D721Med (cell line): ENCODE measurements at regions not wholly inside any gene's neighbourhood (a gene's known extent, or its start where the extent isn't known, plus 50 kb on each side); places are given as distances from the start of the nearest gene placed in this dataset.
"Not testable (repeated sequence)": the region's sequence is repeated elsewhere in the genome, so short reads cannot be mapped to it uniquely, and the experiment has no call there.

ENCODE experiments used
- DNase-seq: peaks from one replicate; pipeline ENCODE4 v3.0.0; 2011; ENCODE audit warnings: low spot score; ENCODE audit not compliant: insufficient read length
- FAIRE-seq: peaks from 2 replicates; lab custom pipeline; 2011; peaks lifted over from hg19 to GRCh38; lab: Jason Lieb, UNC
- TF ChIP-seq, protein P1 (sequence below): IDR thresholded peaks from 2 replicates; pipeline ENCODE4 v1.5.1; 2012; ENCODE audit warnings: mild to moderate bottlenecking, control low read depth; ENCODE audit not compliant: insufficient read depth; ENCODE audit errors: missing control alignments

GRCh38 chr5:112594095-112594850 lies 143.4 kb upstream of the APC start:
- FAIRE-seq (no peak), DNase-seq (no peak)
- TF ChIP-seq, protein P1, sequence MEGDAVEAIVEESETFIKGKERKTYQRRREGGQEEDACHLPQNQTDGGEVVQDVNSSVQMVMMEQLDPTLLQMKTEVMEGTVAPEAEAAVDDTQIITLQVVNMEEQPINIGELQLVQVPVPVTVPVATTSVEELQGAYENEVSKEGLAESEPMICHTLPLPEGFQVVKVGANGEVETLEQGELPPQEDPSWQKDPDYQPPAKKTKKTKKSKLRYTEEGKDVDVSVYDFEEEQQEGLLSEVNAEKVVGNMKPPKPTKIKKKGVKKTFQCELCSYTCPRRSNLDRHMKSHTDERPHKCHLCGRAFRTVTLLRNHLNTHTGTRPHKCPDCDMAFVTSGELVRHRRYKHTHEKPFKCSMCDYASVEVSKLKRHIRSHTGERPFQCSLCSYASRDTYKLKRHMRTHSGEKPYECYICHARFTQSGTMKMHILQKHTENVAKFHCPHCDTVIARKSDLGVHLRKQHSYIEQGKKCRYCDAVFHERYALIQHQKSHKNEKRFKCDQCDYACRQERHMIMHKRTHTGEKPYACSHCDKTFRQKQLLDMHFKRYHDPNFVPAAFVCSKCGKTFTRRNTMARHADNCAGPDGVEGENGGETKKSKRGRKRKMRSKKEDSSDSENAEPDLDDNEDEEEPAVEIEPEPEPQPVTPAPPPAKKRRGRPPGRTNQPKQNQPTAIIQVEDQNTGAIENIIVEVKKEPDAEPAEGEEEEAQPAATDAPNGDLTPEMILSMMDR, result no peak

- no peak for DNase-seq
- no peak for FAIRE-seq
- TF ChIP-seq, protein P1, result no peak
Observed at GRCh38 chr5:112594941-112595340, 142.7 kb upstream of the APC start.

- FAIRE-seq (no peak), DNase-seq (no peak)
- TF ChIP-seq, protein P1, result no peak
Observed at GRCh38 chr5:112597831-112598230, 139.9 kb upstream of the APC start.

GRCh38 chr5:112600510-112600909 lies 137.2 kb upstream of the APC start:
- FAIRE-seq, result not testable (repeated sequence)

DNA sequence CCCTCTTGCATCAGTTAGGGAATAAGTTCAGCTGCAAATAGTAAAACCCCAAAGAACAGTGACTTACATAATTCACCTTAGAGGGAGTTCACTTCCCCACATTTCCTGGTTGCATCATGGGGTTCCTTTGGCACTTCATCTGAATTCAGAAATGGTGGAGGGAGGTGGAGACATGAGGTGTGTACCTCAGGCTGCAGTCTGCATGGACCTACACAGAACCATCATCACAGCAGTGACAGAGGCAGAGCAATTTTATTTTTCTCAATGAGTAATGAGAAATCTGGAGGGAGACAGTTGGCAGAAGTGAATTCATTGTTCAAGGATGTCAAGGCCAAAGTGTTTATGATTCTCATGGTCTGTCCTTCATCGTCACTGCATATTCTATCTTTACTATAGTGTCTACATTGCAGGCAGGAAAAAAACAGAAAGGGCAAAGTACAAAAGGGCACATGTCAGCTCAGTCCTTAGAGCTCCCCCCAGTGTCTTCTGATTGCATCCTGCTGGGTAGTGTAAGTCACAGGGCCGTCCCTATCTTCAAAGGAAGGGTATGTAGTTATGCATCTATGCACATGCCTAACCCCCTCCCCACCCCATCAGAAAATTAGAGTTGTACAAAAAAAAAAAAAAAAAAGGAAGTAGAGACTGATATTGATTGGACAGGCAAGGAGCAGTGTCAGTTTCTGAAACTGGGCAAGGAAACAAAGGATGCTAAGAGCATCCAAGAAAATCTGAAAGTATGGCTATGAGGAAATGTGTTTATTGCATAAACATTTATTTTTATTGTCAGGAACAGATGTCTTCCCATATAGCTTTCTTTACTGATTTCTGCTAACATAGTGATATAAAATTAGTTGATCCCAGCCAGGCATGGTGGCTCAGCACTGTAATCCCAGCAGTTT lies 132.7 kb upstream of the APC start:
- FAIRE-seq, result no peak
- TF ChIP-seq, protein P1, result peak; percentile 10
- no peak for DNase-seq

More at GRCh38 chr5:112600510-112600909, 137.2 kb upstream of the APC start:
- not testable (repeated sequence) for DNase-seq

GRCh38 chr5:112608975-112609374 lies 128.7 kb upstream of the APC start:
- DNase-seq (no peak), FAIRE-seq (no peak)
- TF ChIP-seq, protein P1, result no peak

DNA sequence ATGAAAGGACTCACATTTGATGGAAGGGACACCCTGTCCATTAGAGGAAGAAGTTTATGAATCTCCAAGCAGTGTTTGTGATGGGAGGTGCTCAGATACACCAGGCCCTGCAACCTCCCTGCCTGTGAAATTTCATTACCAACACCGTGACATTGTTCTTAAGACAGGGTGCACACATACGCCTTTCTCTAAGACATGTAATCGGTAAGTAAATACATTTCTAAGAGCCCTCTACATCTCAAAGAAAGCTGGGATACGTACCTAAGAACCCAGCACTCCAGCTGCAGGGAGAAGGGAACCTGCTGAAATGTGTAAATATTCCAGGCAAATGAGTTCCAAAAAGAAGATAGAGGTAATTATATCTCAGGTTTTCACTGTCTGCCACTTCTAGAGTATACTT lies 125.0 kb upstream of the APC start:
- FAIRE-seq (no peak), DNase-seq (no peak)
- TF ChIP-seq, protein P1, result no peak
